Bronchial epithelial cell (primary cell): ENCODE measurements at regions not wholly inside any gene's neighbourhood (a gene's known extent, or its start where the extent isn't known, plus 50 kb on each side); places are given as distances from the start of the nearest gene placed in this dataset.

ENCODE experiments used
- DNase-seq: peaks from one replicate; pipeline ENCODE4 v3.0.0-alpha.2; 2010; ENCODE audit warnings: low read depth
- FAIRE-seq: peaks from 2 replicates; lab custom pipeline; 2011; peaks lifted over from hg19 to GRCh38; lab: Jason Lieb, UNC
- H3K27me3 ChIP-seq: 2 replicates; pipeline ENCODE4 v1.5.1; 2011; ENCODE audit warnings: low read length; ENCODE audit not compliant: control insufficient read depth, insufficient read depth
- H3K36me3 ChIP-seq: 2 replicates; pipeline ENCODE4 v1.5.1; 2011; ENCODE audit warnings: low read length; ENCODE audit not compliant: control insufficient read depth, insufficient read depth
- H3K4me3 ChIP-seq: 2 replicates; pipeline ENCODE4 v1.5.1; 2011; ENCODE audit warnings: mild to moderate bottlenecking, low read depth, low read length, control low read depth
- CTCF ChIP-seq: IDR thresholded peaks from 2 replicates; pipeline ENCODE4 v1.5.1; 2011; ENCODE audit warnings: mild to moderate bottlenecking, moderate library complexity, low read length, control low read depth, inconsistent platforms; ENCODE audit not compliant: insufficient read depth, severe bottlenecking

GRCh38 chr2:129575431-129575830 is 404.0 kb upstream of the RAB6C start:
- FAIRE-seq (no peak), DNase-seq (no peak)
- H3K36me3 ChIP-seq, result no peaks in the 10 kb centered on the region
- H3K27me3 ChIP-seq, result no peaks in the 10 kb centered on the region
- TF ChIP-seq CTCF, result no peak
- H3K4me3 ChIP-seq, result no peak overlapping the region

GRCh38 chr2:129575880-129576279 is 403.6 kb upstream of the RAB6C start:
- no peak for DNase-seq
- H3K36me3 ChIP-seq, result no peaks in the 10 kb centered on the region
- no peak overlapping the region for H3K4me3 ChIP-seq
- TF ChIP-seq CTCF, result no peak
- H3K27me3 ChIP-seq, result no peaks in the 10 kb centered on the region
- FAIRE-seq, result no peak

GRCh38 chr2:129580001-129580400 is 399.5 kb upstream of the RAB6C start:
- DNase-seq (no peak), FAIRE-seq (no peak)
- no peak for TF ChIP-seq CTCF
- no peaks in the 10 kb centered on the region for H3K27me3 ChIP-seq
- no peaks in the 10 kb centered on the region for H3K36me3 ChIP-seq
- no peak overlapping the region for H3K4me3 ChIP-seq

- DNase-seq, result no peak
Observed at GRCh38 chr2:129585760-129586159, 393.7 kb upstream of the RAB6C start.

GRCh38 chr2:129587426-129588064 is 391.9 kb upstream of the RAB6C start:
- Histone ChIP-seq H3K4me3 (no peak overlapping the region), H3K27me3 (no peaks in the 10 kb centered on the region), H3K36me3 (no peaks in the 10 kb centered on the region)
- FAIRE-seq (no peak), DNase-seq (no peak)
- TF ChIP-seq CTCF, result no peak

More at GRCh38 chr2:129585760-129586159, 393.7 kb upstream of the RAB6C start:
- H3K27me3 ChIP-seq, result no peaks in the 10 kb centered on the region
- no peaks in the 10 kb centered on the region for H3K36me3 ChIP-seq
- no peak for TF ChIP-seq CTCF
- no peak for FAIRE-seq
- H3K4me3 ChIP-seq, result no peak overlapping the region

GRCh38 chr2:129604560-129604959 is 374.9 kb upstream of the RAB6C start:
- Histone ChIP-seq H3K36me3 (no peaks in the 10 kb centered on the region), H3K27me3 (no peaks in the 10 kb centered on the region), H3K4me3 (no peak overlapping the region)
- no peak for TF ChIP-seq CTCF
- FAIRE-seq (peak; percentile 13), DNase-seq (no peak)
